GM06990 (cell line): ENCODE measurements at regions not wholly inside any gene's neighbourhood (a gene's known extent, or its start where the extent isn't known, plus 50 kb on each side); places are given as distances from the start of the nearest gene placed in this dataset.
A peak's percentile ranks its signal among the peaks of the same experiment; 100 is the strongest.

Experiments
- DNase-seq: peaks from one replicate; pipeline ENCODE4 v3.0.0-alpha.2; 2011; ENCODE audit not compliant: insufficient read length; ENCODE audit errors: extremely low read depth
- H3K27me3 ChIP-seq: replicated peaks from 2 replicates; pipeline ENCODE4 v1.6.0; 2011; ENCODE audit warnings: low read length; ENCODE audit not compliant: control insufficient read depth, insufficient read depth
- H3K36me3 ChIP-seq: 2 replicates; pipeline ENCODE4 v1.5.1; 2011; ENCODE audit warnings: low read length; ENCODE audit not compliant: control insufficient read depth, insufficient read depth
- H3K4me3 ChIP-seq: replicated peaks from 2 replicates; pipeline ENCODE4 v1.5.1; 2011; ENCODE audit warnings: low read depth, mild to moderate bottlenecking, control low read depth, low read length
- CTCF ChIP-seq: IDR thresholded peaks from 2 replicates; pipeline ENCODE4 v1.5.1; 2011; ENCODE audit warnings: low read length, control low read depth, mild to moderate bottlenecking, inconsistent platforms; ENCODE audit not compliant: insufficient read depth, poor library complexity, severe bottlenecking

- Histone ChIP-seq H3K4me3 (no peak overlapping the region), H3K36me3 (no peaks in the 10 kb centered on the region), H3K27me3 (no peaks in the 10 kb centered on the region)
- no peak for DNase-seq
- no peak for TF ChIP-seq CTCF
These were observed 75.4 kb upstream of the VPREB1 start for GRCh38 chr22:22168941-22169867.

DNA sequence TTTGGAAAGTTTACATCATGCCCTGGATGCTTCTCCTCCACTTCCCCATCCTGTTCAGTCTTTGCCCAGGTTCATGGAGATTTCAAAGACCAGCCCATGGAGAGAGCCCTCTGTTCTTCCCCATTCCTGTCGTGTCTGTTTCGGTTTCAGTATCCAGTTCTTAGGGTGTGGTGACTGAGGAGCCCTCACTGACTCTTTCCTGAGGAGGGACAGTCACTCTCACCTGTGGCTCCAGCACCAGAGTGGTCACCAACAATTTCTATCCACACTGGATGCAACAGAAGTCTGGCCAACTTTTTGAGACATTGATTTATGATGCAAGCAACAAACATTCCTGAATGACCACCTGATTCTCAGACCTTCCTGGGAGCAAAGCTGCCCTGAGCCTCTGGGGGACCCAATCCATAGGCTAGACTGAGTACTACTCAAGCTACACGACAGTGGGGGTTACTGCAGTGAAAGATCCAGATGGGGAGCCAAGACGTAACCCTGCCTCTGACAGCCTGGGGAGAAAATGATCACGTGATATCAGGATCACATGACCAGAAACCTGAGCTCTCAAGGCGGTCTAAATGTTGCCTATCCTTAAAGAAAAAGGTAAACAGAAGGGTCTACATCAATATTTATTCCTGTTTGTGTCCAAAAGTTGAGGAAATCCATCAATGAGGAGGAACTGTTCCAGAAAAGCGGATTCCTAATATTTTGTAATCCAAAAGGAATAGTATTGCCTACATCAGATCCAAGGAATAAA, 76.2 kb upstream of the VPREB1 start:
- H3K36me3 ChIP-seq = no peaks in the 10 kb centered on the region
- peak overlapping the region; percentile 36 for H3K4me3 ChIP-seq
- no peak for TF ChIP-seq CTCF
- peak; percentile 77 for DNase-seq
- H3K27me3 ChIP-seq = no peaks in the 10 kb centered on the region

GRCh38 chr22:22167791-22168189, 76.8 kb upstream of the VPREB1 start:
- peak overlapping the region; percentile 36; the same call in 1 of the 2 replicates for H3K4me3 ChIP-seq
- H3K27me3 ChIP-seq = no peaks in the 10 kb centered on the region
- no peaks in the 10 kb centered on the region for H3K36me3 ChIP-seq
- TF ChIP-seq CTCF = no peak
- DNase-seq = peak; percentile 77

DNA sequence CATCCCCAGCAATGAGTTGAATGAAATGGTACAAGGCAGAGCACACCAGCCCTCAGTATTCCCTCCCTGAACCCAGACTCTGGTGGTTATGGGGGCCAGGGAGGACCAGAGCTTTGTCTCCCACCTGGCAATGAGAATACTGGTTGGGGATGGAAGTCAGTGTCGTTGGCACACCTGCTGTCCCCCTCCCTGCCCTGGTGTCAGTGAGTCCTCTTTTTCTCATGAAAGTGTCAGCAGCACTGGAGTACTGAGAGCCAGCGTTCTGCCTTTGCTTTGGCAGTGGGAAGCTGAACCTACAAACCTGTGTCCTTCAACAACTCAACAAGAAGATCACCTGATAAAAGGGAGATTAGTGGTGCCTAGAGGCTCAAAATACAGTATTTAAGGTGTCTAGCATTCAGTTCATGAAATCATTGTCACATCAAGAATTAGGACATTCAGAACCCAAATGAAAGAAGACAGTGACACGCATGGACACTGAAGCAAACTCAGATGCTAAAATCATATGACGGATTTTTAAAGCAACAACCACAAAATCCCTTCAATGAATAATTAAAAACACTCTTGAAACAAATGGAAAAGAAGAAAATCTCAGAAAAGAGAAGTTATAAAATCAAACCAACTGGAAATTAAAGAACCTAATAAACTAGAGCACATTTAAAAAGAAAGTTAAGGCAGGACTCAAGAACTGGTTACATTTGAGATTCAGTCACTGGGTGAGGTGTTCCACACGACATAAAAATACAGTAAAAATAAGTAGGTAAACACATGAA, 77.5 kb upstream of the VPREB1 start:
- peak; percentile 35 for DNase-seq
- Histone ChIP-seq H3K4me3 (no peak overlapping the region), H3K27me3 (no peaks in the 10 kb centered on the region), H3K36me3 (no peaks in the 10 kb centered on the region)
- no peak for TF ChIP-seq CTCF

DNA sequence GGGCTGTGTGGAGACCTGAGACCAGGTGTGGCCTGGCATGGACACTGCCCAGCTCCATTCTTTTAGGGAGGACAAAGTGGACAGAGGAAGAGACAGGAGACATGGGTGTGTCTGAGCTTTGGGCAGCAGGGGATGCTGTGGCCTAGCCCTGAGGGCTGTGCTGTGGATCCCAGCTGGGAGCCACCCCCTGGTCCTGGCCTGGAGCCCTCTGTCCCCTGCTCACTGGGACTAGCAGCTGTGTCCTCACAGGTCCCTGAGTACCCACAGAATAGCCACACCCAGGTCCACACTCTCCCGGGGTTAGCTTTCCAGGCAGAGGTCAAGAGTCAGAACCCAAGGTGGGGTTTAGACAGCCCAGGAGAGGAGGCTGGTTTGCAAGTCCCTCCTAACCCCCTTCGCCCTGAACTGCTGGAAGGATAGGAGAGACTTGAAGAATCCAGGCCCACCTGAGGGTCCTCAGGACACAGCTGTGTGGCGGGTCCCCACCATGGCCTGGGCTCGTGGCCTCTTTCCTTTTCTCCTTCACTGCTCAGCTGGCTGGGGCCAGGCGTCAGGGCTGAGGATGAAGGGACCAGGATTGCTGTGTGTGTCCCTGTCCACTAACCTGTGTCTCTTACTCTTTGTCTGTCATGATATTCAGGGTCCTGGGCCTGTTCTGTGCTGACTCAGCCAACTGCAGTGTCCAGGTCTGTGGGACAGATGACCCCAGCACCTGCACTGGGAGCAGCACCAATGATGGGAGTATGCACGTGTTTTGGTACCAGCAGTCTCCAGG, 78.5 kb upstream of the VPREB1 start:
- peak; percentile 19 for DNase-seq
- H3K4me3 ChIP-seq = no peak overlapping the region
- TF ChIP-seq CTCF = no peak
- no peaks in the 10 kb centered on the region for H3K36me3 ChIP-seq
- H3K27me3 ChIP-seq = no peaks in the 10 kb centered on the region
